HG02970 (cell line): ENCODE measurements at regions not wholly inside any gene's neighbourhood (a gene's known extent, or its start where the extent isn't known, plus 50 kb on each side); places are given as distances from the start of the nearest gene placed in this dataset.
A peak's percentile ranks its signal among the peaks of the same experiment; 100 is the strongest.

Experiments used
- ATAC-seq: cut with Tn5 transposase; IDR thresholded peaks from one replicate; pipeline ENCODE4 v1.9.1; 2021; ENCODE audit warnings: mild to moderate bottlenecking, moderate library complexity, moderate number of reproducible peaks; ENCODE audit not compliant: unreplicated experiment, low FRiP score

GRCh38 chr1:198929961-198930599, 291.2 kb downstream of the PTPRC start:
- ATAC-seq, result no peak

- no peak for ATAC-seq
Measured at GRCh38 chr1:198932351-198932991, 293.6 kb downstream of the PTPRC start.

GRCh38 chr1:198933515-198934222, 294.8 kb downstream of the PTPRC start:
- no peak for ATAC-seq

- ATAC-seq, result no peak
Measured at GRCh38 chr1:198934426-198934825, 295.6 kb downstream of the PTPRC start.

- ATAC-seq, result peak; percentile 29
Measured at GRCh38 chr1:198934901-198935305, 296.1 kb downstream of the PTPRC start.

- ATAC-seq, result peak; percentile 54
Measured at GRCh38 chr1:198935306-198935921, 296.6 kb downstream of the PTPRC start.

- no peak for ATAC-seq
Measured at GRCh38 chr1:198936371-198937083, 297.7 kb downstream of the PTPRC start.

DNA sequence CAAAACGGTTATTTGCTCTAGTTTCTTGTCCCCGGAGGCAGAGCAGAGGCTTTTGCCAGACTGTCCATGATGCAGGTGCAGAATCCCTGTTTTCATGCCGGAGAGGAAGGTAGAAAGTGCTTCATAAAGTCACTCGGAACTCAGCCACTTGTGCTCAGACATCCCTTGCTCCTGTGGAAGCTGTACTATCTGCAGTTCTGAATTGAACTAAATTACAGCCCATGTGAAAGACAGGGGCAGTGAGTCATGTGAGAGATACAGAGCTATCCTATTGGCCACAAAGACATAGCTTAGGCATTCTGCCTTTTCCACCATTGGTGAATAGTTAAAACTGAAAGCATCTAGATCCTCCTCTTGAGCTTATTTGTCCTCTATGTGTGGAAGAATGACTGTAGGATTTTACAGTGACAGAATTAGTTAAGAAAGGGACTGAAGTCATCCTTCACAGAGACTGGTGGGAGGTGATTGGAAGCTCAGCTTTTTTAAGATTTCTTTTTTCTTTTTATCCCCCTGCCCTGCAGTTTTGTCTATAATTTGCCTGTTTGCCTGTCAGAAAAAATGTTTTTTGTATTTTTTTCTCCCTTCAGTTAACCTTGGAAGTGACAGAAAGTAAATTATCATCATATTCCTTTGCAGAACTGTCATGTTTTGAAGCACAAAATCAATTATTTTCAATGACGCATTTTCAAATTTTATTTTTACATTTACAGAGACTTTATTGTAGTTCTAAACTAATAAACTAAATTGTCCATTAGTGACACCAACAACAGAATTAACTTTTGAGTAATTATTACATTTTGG, 298.6 kb downstream of the PTPRC start:
- peak; percentile 74 for ATAC-seq

DNA sequence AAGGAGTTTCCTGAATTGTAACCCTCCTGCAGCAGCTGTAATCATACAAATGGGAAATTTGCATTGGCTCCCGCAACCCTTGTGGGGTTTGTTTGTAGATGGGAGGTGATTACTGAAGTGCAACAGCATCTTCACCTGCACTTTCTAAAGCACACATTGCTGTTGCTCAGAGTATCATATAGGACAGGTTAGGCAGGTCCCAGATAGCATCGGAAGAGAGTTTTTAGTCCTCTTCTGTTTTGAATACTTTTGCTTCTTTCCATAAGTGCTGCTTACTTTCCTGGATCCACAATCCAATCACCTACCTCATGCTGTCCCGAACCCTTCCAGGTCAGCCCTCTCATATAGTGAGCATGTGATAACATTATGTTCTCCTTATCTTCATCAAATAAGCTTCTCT, 300.4 kb downstream of the PTPRC start:
- ATAC-seq, result no peak

- ATAC-seq, result no peak
Measured at GRCh38 chr1:198939956-198940355, 301.1 kb downstream of the PTPRC start.

GRCh38 chr1:198942466-198942865, 303.6 kb downstream of the PTPRC start:
- ATAC-seq, result no peak

GRCh38 chr1:198943484-198944187, 304.8 kb downstream of the PTPRC start:
- ATAC-seq, result no peak

DNA sequence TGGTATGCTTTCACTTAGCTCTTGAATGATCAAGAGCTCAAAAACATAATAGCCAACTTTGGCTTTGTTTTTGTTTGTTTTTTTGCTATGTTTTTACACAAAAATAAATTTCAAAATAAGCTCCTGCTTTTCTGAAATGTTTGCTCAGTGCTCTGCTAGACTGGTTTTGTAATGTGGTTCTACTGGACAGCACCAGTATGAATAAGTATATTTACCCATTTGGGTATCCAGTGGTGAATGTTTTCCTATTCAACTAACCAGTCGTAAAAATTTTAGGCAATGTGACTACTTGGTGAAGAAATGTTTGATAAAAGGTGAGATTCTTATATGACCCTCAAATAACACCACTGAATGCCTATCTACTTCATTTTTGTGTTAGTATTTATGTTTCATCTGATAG, 308.6 kb downstream of the PTPRC start:
- ATAC-seq, result no peak

GRCh38 chr1:198948895-198949659, 310.2 kb downstream of the PTPRC start:
- no peak for ATAC-seq

DNA sequence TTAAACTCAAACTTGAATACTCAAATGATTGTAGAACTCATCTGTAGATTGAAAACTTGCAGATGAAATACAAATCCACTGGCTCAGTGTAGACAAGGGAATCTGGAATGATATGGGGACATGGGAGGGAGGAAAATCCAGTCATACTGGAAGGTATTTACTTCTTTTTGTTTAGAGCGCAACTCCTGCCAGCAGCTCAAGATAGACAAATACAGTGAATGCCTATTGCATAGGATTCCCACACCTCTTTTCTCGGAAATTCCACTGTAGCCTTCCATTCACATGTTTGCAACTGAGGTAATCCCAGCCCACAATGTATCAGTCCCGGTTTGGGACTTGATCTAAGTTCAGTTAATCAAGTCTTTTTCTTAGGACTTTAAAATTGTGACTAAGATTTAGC, 311.2 kb downstream of the PTPRC start:
- no peak for ATAC-seq

DNA sequence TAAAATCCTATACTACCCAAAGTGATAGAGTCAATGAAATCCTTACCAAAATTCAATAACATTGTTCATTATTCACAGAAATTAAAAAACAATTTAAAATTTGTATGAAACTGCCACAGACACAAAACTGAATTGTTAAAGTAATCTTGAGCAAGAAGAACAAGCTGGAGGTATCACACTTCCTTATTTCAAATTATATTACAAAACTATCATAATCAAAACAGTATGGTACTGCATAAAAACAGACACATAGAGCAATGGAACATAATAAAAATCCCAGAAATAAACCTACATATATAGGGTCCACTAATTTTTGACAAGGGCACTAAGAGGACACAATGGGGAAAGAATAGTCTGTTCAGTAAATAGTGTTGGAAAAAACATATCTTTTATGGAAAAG, 316.2 kb downstream of the PTPRC start:
- no peak for ATAC-seq

GRCh38 chr1:198957044-198957443, 318.2 kb downstream of the PTPRC start:
- no peak for ATAC-seq

DNA sequence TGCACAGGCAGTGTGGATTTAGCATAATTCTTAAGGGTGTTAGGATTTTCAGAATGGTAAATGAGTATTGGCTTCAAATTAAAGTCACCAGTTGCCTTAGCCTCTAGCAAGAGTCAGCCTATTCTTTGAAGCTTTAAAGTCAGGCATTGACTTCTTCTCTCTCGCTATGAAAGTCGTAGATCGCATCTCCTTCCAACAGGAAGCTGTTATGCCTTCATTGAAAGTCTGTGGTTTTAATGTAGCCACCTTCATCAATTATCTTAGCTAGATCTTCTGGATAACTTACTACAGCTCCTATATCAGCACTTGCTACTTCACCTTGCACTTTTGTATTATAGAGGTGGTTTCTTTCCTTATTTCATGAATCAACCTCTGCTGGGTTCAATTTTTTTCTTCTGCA, 320.2 kb downstream of the PTPRC start:
- ATAC-seq, result no peak

DNA sequence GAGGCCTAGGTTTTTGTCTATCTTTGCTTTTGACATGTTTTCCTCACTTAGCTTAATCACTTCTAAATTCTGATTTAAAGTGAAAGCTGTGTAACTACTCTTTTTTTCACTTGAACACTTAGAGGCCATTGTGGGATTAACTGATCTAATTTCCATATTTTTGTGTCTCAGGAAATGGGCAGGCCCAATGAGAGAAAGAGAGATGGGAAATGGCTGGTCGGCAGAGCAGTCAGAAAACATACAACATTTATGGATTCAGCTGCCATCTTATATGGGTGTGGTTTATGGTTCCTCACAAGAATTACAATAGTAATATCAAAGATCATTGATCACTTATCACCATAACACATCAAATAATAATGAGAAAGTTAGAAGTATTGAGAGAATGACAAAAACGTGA, 320.8 kb downstream of the PTPRC start:
- ATAC-seq, result no peak
